ENCODE measurements at regions not wholly inside any gene's neighbourhood (a gene's known extent, or its start where the extent isn't known, plus 50 kb on each side); places are given as distances from the start of the nearest gene placed in this dataset.

- TF ChIP-seq POLR2A (IDR thresholded peaks at IDR 0.05): no peak
- TF ChIP-seq CTCF (IDR thresholded peaks at IDR 0.05): no peak
Measured at GRCh38 chr12:114998750-114999128, 314.8 kb upstream of the TBX3 start.

Data from Peyer's patch (tissue), 4 donors.